GM21723 (cell line): ENCODE measurements at regions not wholly inside any gene's neighbourhood (a gene's known extent, or its start where the extent isn't known, plus 50 kb on each side); places are given as distances from the start of the nearest gene placed in this dataset.

Source experiments
- ATAC-seq: cut with Tn5 transposase; IDR thresholded peaks from one replicate; pipeline ENCODE4 v1.9.1; 2021; ENCODE audit warnings: mild to moderate bottlenecking, moderate library complexity; ENCODE audit not compliant: unreplicated experiment

- ATAC-seq, result no peak
Measured at GRCh38 chr6:44603044-44603686, 215.7 kb downstream of the CDC5L start.

GRCh38 chr6:44606504-44606903 lies 219.0 kb downstream of the CDC5L start:
- no peak for ATAC-seq

GRCh38 chr6:44606976-44607375 lies 219.5 kb downstream of the CDC5L start:
- no peak for ATAC-seq

GRCh38 chr6:44608175-44608574 lies 220.7 kb downstream of the CDC5L start:
- ATAC-seq, result no peak

GRCh38 chr6:44609051-44609612 lies 221.6 kb downstream of the CDC5L start:
- ATAC-seq, result no peak

GRCh38 chr6:44614396-44614795 lies 226.9 kb downstream of the CDC5L start:
- ATAC-seq, result no peak

GRCh38 chr6:44615621-44616020 lies 228.1 kb downstream of the CDC5L start:
- ATAC-seq, result no peak

- ATAC-seq, result no peak
Measured at GRCh38 chr6:44617416-44617815, 229.9 kb downstream of the CDC5L start.

GRCh38 chr6:44618371-44618770 lies 230.9 kb downstream of the CDC5L start:
- no peak for ATAC-seq

GRCh38 chr6:44620922-44621321 lies 233.4 kb downstream of the CDC5L start:
- no peak for ATAC-seq

- ATAC-seq, result no peak
Measured at GRCh38 chr6:44621846-44622245, 234.3 kb downstream of the CDC5L start.

- no peak for ATAC-seq
Measured at GRCh38 chr6:44622555-44622954, 235.0 kb downstream of the CDC5L start.

GRCh38 chr6:44622956-44623355 lies 235.4 kb downstream of the CDC5L start:
- no peak for ATAC-seq

GRCh38 chr6:44624226-44624625 lies 236.7 kb downstream of the CDC5L start:
- no peak for ATAC-seq

GRCh38 chr6:44624936-44625573 lies 237.5 kb downstream of the CDC5L start:
- no peak for ATAC-seq

- no peak for ATAC-seq
Measured at GRCh38 chr6:44625996-44626395, 238.5 kb downstream of the CDC5L start.

- ATAC-seq, result no peak
Measured at GRCh38 chr6:44626616-44627015, 239.1 kb downstream of the CDC5L start.

- ATAC-seq, result no peak
Measured at GRCh38 chr6:44627091-44627882, 239.8 kb downstream of the CDC5L start.

- no peak for ATAC-seq
Measured at GRCh38 chr6:44627883-44628271, 240.4 kb downstream of the CDC5L start.

- ATAC-seq, result no peak
Measured at GRCh38 chr6:44628347-44628746, 240.8 kb downstream of the CDC5L start.

GRCh38 chr6:44629636-44630035 lies 242.1 kb downstream of the CDC5L start:
- no peak for ATAC-seq
